ENCODE measurements at regions not wholly inside any gene's neighbourhood (a gene's known extent, or its start where the extent isn't known, plus 50 kb on each side); places are given as distances from the start of the nearest gene placed in this dataset.

GRCh38 chr5:71977311-71977710, 130.0 kb upstream of the MAP1B start:
- ChIA-PET POLR2A (no interaction called here), CTCF (no interaction called here)
- no TSS peak for BruUV-seq (replicated peaks)
- Mint-ChIP-seq H3K4me3 (ENCODE audit: unreplicated experiment) (no peak overlapping the region), H3K27ac (ENCODE audit: unreplicated experiment) (no peak overlapping the region), H3K4me1 (ENCODE audit: low read depth, unreplicated experiment) (peaks cover 7% of the 10 kb centered on the region), H3K9me3 (ENCODE audit: unreplicated experiment) (peaks cover 11% of the 10 kb centered on the region), H3K27me3 (ENCODE audit: insufficient read depth, unreplicated experiment) (peaks cover 7% of the 10 kb centered on the region), H3K36me3 (ENCODE audit: insufficient read depth, unreplicated experiment) (no peaks in the 10 kb centered on the region)
- no peaks in the 10 kb centered on the region for H3K36me3 ChIP-seq (ENCODE audit: control insufficient read depth, insufficient read depth, low read length)
- H3K9me3 ChIP-seq: no peaks in the 10 kb centered on the region; the same call in 1 of the 2 replicates
- no peak for DNase-seq
- H3K4me1 ChIP-seq: no peaks in the 10 kb centered on the region
- no peak overlapping the region for H3K4me3 ChIP-seq (ENCODE audit: low read depth, low read length)
- no peaks in the 10 kb centered on the region for H3K27me3 ChIP-seq (replicated peaks; ENCODE audit: control insufficient read depth, insufficient read depth, low read length)
- no peak for TF ChIP-seq CTCF (IDR thresholded peaks at IDR 0.05; ENCODE audit: insufficient read depth in 1 of 2, low read depth in 1 of 2, low read length in 1 of 2, severe bottlenecking in 1 of 2, unreplicated experiment in 1 of 2)
- intact Hi-C loops (cut with micrococcal nuclease; ENCODE audit: unreplicated experiment): no loop called here

GRCh38 chr5:71978216-71978615, 129.1 kb upstream of the MAP1B start:
- no peak overlapping the region for H3K27ac Mint-ChIP-seq (ENCODE audit: unreplicated experiment)
- ChIA-PET POLR2A (no interaction called here), CTCF (no interaction called here)
- H3K9me3 Mint-ChIP-seq (ENCODE audit: unreplicated experiment): peaks cover 17% of the 10 kb centered on the region
- intact Hi-C loops (cut with micrococcal nuclease; ENCODE audit: unreplicated experiment): no loop called here
- H3K27me3 Mint-ChIP-seq (ENCODE audit: insufficient read depth, unreplicated experiment): peaks cover 7% of the 10 kb centered on the region
- no peak overlapping the region for H3K4me3 Mint-ChIP-seq (ENCODE audit: unreplicated experiment)
- no peak for TF ChIP-seq CTCF (IDR thresholded peaks at IDR 0.05; ENCODE audit: insufficient read depth in 1 of 2, low read depth in 1 of 2, low read length in 1 of 2, severe bottlenecking in 1 of 2, unreplicated experiment in 1 of 2)
- no peaks in the 10 kb centered on the region for H3K36me3 Mint-ChIP-seq (ENCODE audit: insufficient read depth, unreplicated experiment)
- peaks cover 4% of the 10 kb centered on the region for H3K4me1 Mint-ChIP-seq (ENCODE audit: low read depth, unreplicated experiment)
- H3K4me1 ChIP-seq: no peaks in the 10 kb centered on the region
- H3K36me3 ChIP-seq (ENCODE audit: control insufficient read depth, insufficient read depth, low read length): no peaks in the 10 kb centered on the region
- H3K9me3 ChIP-seq: no peaks in the 10 kb centered on the region; the same call in 1 of the 2 replicates
- no TSS peak for BruUV-seq (replicated peaks)
- H3K27me3 ChIP-seq (replicated peaks; ENCODE audit: control insufficient read depth, insufficient read depth, low read length): no peaks in the 10 kb centered on the region
- no peak for DNase-seq
- H3K4me3 ChIP-seq (ENCODE audit: low read depth, low read length): no peak overlapping the region

GRCh38 chr5:71982717-71983395, 124.4 kb upstream of the MAP1B start:
- Mint-ChIP-seq H3K27me3 (ENCODE audit: insufficient read depth, unreplicated experiment) (peaks cover 4% of the 10 kb centered on the region), H3K4me3 (ENCODE audit: unreplicated experiment) (no peak overlapping the region), H3K27ac (ENCODE audit: unreplicated experiment) (no peak overlapping the region), H3K4me1 (ENCODE audit: low read depth, unreplicated experiment) (no peaks in the 10 kb centered on the region), H3K9me3 (ENCODE audit: unreplicated experiment) (peaks cover 17% of the 10 kb centered on the region), H3K36me3 (ENCODE audit: insufficient read depth, unreplicated experiment) (no peaks in the 10 kb centered on the region)
- CTCF ChIA-PET: no interaction called here
- no peaks in the 10 kb centered on the region for H3K27me3 ChIP-seq (replicated peaks; ENCODE audit: control insufficient read depth, insufficient read depth, low read length)
- no peak for TF ChIP-seq CTCF (IDR thresholded peaks at IDR 0.05; ENCODE audit: insufficient read depth in 1 of 2, low read depth in 1 of 2, low read length in 1 of 2, severe bottlenecking in 1 of 2, unreplicated experiment in 1 of 2)
- no peak for DNase-seq
- POLR2A ChIA-PET: no interaction called here
- H3K9me3 ChIP-seq: no peaks in the 10 kb centered on the region; the same call in 1 of the 2 replicates
- H3K4me1 ChIP-seq: no peaks in the 10 kb centered on the region
- BruUV-seq (replicated peaks): no TSS peak
- intact Hi-C loops (cut with micrococcal nuclease; ENCODE audit: unreplicated experiment): no loop called here
- no peaks in the 10 kb centered on the region for H3K36me3 ChIP-seq (ENCODE audit: control insufficient read depth, insufficient read depth, low read length)
- no peak overlapping the region for H3K4me3 ChIP-seq (ENCODE audit: low read depth, low read length)
